HG03571 (cell line): ENCODE measurements at regions not wholly inside any gene's neighbourhood (a gene's known extent, or its start where the extent isn't known, plus 50 kb on each side); places are given as distances from the start of the nearest gene placed in this dataset.

ENCODE experiments used
- ATAC-seq: cut with Tn5 transposase; IDR thresholded peaks from one replicate; pipeline ENCODE4 v1.9.1; 2021; ENCODE audit not compliant: unreplicated experiment

- ATAC-seq = no peak
These were observed 316.8 kb downstream of the VPS13C start for GRCh38 chr15:61743345-61743909.

- no peak for ATAC-seq
These were observed 317.7 kb downstream of the VPS13C start for GRCh38 chr15:61742591-61742990.

GRCh38 chr15:61736790-61737189, 323.5 kb downstream of the VPS13C start:
- ATAC-seq = no peak

GRCh38 chr15:61731099-61731498, 329.1 kb downstream of the VPS13C start:
- ATAC-seq = no peak

- no peak for ATAC-seq
These were observed 330.6 kb downstream of the VPS13C start for GRCh38 chr15:61729646-61730045.

- no peak for ATAC-seq
These were observed 334.1 kb downstream of the VPS13C start for GRCh38 chr15:61726166-61726565.

- no peak for ATAC-seq
These were observed 335.0 kb downstream of the VPS13C start for GRCh38 chr15:61725251-61725650.

- ATAC-seq = no peak
These were observed 335.9 kb downstream of the VPS13C start for GRCh38 chr15:61724251-61724939.

- ATAC-seq = no peak
These were observed 338.8 kb downstream of the VPS13C start for GRCh38 chr15:61721418-61721817.

GRCh38 chr15:61720197-61720704, 340.0 kb downstream of the VPS13C start:
- no peak for ATAC-seq

GRCh38 chr15:61715082-61715481, 345.2 kb downstream of the VPS13C start:
- no peak for ATAC-seq

- ATAC-seq = no peak
These were observed 348.0 kb downstream of the VPS13C start for GRCh38 chr15:61712129-61712759.

GRCh38 chr15:61702224-61703020, 357.8 kb downstream of the VPS13C start:
- no peak for ATAC-seq

GRCh38 chr15:61701455-61701854, 358.8 kb downstream of the VPS13C start:
- no peak for ATAC-seq

GRCh38 chr15:61700803-61701202, 359.4 kb downstream of the VPS13C start:
- ATAC-seq = no peak

- ATAC-seq = no peak
These were observed 362.5 kb downstream of the VPS13C start for GRCh38 chr15:61697796-61698195.

GRCh38 chr15:61689067-61689466, 371.2 kb downstream of the VPS13C start:
- no peak for ATAC-seq

- no peak for ATAC-seq
These were observed 372.6 kb downstream of the VPS13C start for GRCh38 chr15:61687651-61688050.

- ATAC-seq = no peak
These were observed 373.1 kb downstream of the VPS13C start for GRCh38 chr15:61687124-61687523.

- ATAC-seq = no peak
These were observed 374.3 kb downstream of the VPS13C start for GRCh38 chr15:61685971-61686370.

- ATAC-seq = no peak
These were observed 374.7 kb downstream of the VPS13C start for GRCh38 chr15:61685534-61685933.
